A673 (cell line): ENCODE measurements at regions not wholly inside any gene's neighbourhood (a gene's known extent, or its start where the extent isn't known, plus 50 kb on each side); places are given as distances from the start of the nearest gene placed in this dataset.

ENCODE experiments used
- EZH2 ChIP-seq: fragments of 200-600 bp; sonication (generic); IDR thresholded peaks from 2 replicates; pipeline ENCODE4 v1.6.1; 2017; ENCODE audit warnings: borderline replicate concordance, low read depth, mild to moderate bottlenecking, mixed read lengths, antibody characterized with exemption, low read length; ENCODE audit not compliant: poor library complexity, severe bottlenecking
- TF ChIP-seq, protein P1 (sequence below): fragments of 300-800, 200-600 bp; sonication (generic); conservative IDR thresholded peaks from 2 replicates; pipeline ENCODE4 v1.5.1; 2017; ENCODE audit warnings: low read depth, mild to moderate bottlenecking, antibody characterized with exemption, low read length, moderate library complexity, mixed read lengths

DNA sequence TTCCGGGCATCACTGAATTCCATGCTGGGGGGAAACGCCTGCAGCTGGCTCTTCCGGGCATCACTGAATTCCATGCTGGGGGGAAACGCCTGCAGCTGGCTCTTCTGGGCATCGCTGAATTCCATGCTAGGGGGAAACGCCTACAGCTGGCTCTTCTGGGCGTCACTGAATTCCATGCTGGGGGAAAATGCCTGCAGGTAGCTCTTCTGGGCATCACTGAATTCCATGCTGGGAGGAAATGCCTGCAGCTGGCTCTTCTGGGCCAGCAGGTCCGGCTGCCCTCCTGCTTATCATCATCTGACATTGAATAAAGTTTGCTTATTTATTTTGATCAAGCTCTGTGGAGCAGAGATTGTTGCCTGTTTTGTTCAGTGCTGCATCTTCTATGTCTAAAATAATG is 355.1 kb downstream of the SMOC2 start:
- TF ChIP-seq EZH2: no peak
- TF ChIP-seq, protein P1, sequence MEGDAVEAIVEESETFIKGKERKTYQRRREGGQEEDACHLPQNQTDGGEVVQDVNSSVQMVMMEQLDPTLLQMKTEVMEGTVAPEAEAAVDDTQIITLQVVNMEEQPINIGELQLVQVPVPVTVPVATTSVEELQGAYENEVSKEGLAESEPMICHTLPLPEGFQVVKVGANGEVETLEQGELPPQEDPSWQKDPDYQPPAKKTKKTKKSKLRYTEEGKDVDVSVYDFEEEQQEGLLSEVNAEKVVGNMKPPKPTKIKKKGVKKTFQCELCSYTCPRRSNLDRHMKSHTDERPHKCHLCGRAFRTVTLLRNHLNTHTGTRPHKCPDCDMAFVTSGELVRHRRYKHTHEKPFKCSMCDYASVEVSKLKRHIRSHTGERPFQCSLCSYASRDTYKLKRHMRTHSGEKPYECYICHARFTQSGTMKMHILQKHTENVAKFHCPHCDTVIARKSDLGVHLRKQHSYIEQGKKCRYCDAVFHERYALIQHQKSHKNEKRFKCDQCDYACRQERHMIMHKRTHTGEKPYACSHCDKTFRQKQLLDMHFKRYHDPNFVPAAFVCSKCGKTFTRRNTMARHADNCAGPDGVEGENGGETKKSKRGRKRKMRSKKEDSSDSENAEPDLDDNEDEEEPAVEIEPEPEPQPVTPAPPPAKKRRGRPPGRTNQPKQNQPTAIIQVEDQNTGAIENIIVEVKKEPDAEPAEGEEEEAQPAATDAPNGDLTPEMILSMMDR: no peak
